DND-41 (cell line): ENCODE measurements at regions not wholly inside any gene's neighbourhood (a gene's known extent, or its start where the extent isn't known, plus 50 kb on each side); places are given as distances from the start of the nearest gene placed in this dataset.

Source experiments
- EZH2 ChIP-seq: IDR thresholded peaks from 3 replicates; pipeline ENCODE4 v1.6.1; 2012; ENCODE audit warnings: borderline replicate concordance, low read depth, mild to moderate bottlenecking, moderate library complexity, low read length, inconsistent platforms; ENCODE audit not compliant: severe bottlenecking
- TF ChIP-seq, protein P1 (sequence below): IDR thresholded peaks from 2 replicates; pipeline ENCODE4 v1.5.1; 2012; ENCODE audit warnings: borderline replicate concordance, low read length, moderate library complexity, mild to moderate bottlenecking; ENCODE audit not compliant: poor library complexity, severe bottlenecking; ENCODE audit errors: extremely low read depth

DNA sequence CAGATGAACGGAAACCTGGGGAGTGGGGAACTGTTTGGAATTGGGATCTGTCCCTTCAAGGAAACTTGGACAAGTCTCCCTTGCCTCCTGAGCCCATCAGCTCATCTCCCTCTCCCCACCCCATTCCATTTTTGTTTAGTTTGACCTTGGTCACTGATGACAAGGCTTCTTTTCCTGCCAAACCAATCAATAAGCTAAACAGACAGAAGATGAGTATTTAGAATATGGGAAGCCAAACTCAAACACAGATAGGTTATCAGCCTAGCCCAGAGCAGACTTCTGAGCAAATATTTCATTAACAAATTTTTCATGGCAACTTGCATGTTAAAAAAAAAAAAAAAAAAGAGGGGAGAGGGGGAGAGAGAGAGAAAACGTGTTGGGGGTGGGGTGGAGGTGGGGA is 337.2 kb upstream of the PROX1 start:
- TF ChIP-seq, protein P1, sequence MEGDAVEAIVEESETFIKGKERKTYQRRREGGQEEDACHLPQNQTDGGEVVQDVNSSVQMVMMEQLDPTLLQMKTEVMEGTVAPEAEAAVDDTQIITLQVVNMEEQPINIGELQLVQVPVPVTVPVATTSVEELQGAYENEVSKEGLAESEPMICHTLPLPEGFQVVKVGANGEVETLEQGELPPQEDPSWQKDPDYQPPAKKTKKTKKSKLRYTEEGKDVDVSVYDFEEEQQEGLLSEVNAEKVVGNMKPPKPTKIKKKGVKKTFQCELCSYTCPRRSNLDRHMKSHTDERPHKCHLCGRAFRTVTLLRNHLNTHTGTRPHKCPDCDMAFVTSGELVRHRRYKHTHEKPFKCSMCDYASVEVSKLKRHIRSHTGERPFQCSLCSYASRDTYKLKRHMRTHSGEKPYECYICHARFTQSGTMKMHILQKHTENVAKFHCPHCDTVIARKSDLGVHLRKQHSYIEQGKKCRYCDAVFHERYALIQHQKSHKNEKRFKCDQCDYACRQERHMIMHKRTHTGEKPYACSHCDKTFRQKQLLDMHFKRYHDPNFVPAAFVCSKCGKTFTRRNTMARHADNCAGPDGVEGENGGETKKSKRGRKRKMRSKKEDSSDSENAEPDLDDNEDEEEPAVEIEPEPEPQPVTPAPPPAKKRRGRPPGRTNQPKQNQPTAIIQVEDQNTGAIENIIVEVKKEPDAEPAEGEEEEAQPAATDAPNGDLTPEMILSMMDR: no peak
- no peak for TF ChIP-seq EZH2
